ENCODE measurements at regions not wholly inside any gene's neighbourhood (a gene's known extent, or its start where the extent isn't known, plus 50 kb on each side); places are given as distances from the start of the nearest gene placed in this dataset.

GRCh38 chr2:2516386-2516785 lies 185.3 kb upstream of the MYT1L start:
- 81% methylated on average over 14 of the region's 14 CpGs for WGBS
- TF ChIP-seq POLR2AphosphoS5 (IDR thresholded peaks at IDR 0.05) (no peak), CTCF (IDR thresholded peaks at IDR 0.05) (no peak), POLR2A (IDR thresholded peaks at IDR 0.05) (no peak)

GRCh38 chr2:2512931-2513330 lies 181.9 kb upstream of the MYT1L start:
- intact Hi-C loops (cut with DNase I), result no loop called here
- TF ChIP-seq CTCF (IDR thresholded peaks at IDR 0.05) (no peak), POLR2AphosphoS5 (IDR thresholded peaks at IDR 0.05) (no peak), POLR2A (IDR thresholded peaks at IDR 0.05) (no peak)
- no peak for DNase-seq (ENCODE audit: low spot score)
- no peaks in the 10 kb centered on the region for H3K27me3 ChIP-seq (replicated peaks; ENCODE audit: insufficient read depth)
- H3K4me1 ChIP-seq (replicated peaks), result no peaks in the 10 kb centered on the region
- H3K36me3 ChIP-seq, result no peaks in the 10 kb centered on the region
- no peak overlapping the region for H3K27ac ChIP-seq
- no peak overlapping the region for H3K4me3 ChIP-seq
- H3K9me3 ChIP-seq, result no peaks in the 10 kb centered on the region
- WGBS, result 64% methylated on average over 10 of the region's 10 CpGs

More at GRCh38 chr2:2516386-2516785, 185.3 kb upstream of the MYT1L start:
- Histone ChIP-seq H3K9me3 (no peaks in the 10 kb centered on the region), H3K27me3 (replicated peaks; ENCODE audit: insufficient read depth) (no peaks in the 10 kb centered on the region), H3K4me1 (replicated peaks) (no peaks in the 10 kb centered on the region), H3K27ac (no peak overlapping the region), H3K36me3 (no peaks in the 10 kb centered on the region), H3K4me3 (no peak overlapping the region)
- intact Hi-C loops (cut with DNase I), result no loop called here
- DNase-seq (ENCODE audit: low spot score), result no peak

- intact Hi-C loops (cut with DNase I), result no loop called here
- 72% methylated on average over 20 of the region's 20 CpGs for WGBS
Measured at GRCh38 chr2:2507417-2507997, 176.4 kb upstream of the MYT1L start.

GRCh38 chr2:2506536-2506935 lies 175.5 kb upstream of the MYT1L start:
- Histone ChIP-seq H3K9me3 (no peaks in the 10 kb centered on the region), H3K4me1 (replicated peaks) (no peaks in the 10 kb centered on the region), H3K4me3 (no peak overlapping the region), H3K27ac (no peak overlapping the region), H3K27me3 (replicated peaks; ENCODE audit: insufficient read depth) (no peaks in the 10 kb centered on the region), H3K36me3 (no peaks in the 10 kb centered on the region)
- no peak for DNase-seq (ENCODE audit: low spot score)
- intact Hi-C loops (cut with DNase I), result no loop called here
- 96% methylated on average over 6 of the region's 6 CpGs for WGBS
- no peak for TF ChIP-seq CTCF (IDR thresholded peaks at IDR 0.05)

More at GRCh38 chr2:2507417-2507997, 176.4 kb upstream of the MYT1L start:
- no peak for TF ChIP-seq POLR2AphosphoS5 (IDR thresholded peaks at IDR 0.05)
- Histone ChIP-seq H3K36me3 (no peaks in the 10 kb centered on the region), H3K27me3 (replicated peaks; ENCODE audit: insufficient read depth) (no peaks in the 10 kb centered on the region), H3K4me1 (replicated peaks) (no peaks in the 10 kb centered on the region), H3K9me3 (no peaks in the 10 kb centered on the region), H3K27ac (no peak overlapping the region), H3K4me3 (no peak overlapping the region)
- no peak for DNase-seq (ENCODE audit: low spot score)

- no peak overlapping the region for H3K27ac ChIP-seq
- intact Hi-C loops (cut with DNase I), result no loop called here
- no peak overlapping the region for H3K4me3 ChIP-seq
- no peaks in the 10 kb centered on the region for H3K36me3 ChIP-seq
- no peaks in the 10 kb centered on the region for H3K27me3 ChIP-seq (replicated peaks; ENCODE audit: insufficient read depth)
- 93% methylated on average over 4 of the region's 4 CpGs for WGBS
- H3K9me3 ChIP-seq, result no peaks in the 10 kb centered on the region
- no peak for TF ChIP-seq CTCF (IDR thresholded peaks at IDR 0.05)
- TF ChIP-seq POLR2A (IDR thresholded peaks at IDR 0.05), result no peak
- TF ChIP-seq POLR2AphosphoS5 (IDR thresholded peaks at IDR 0.05), result no peak
- DNase-seq (ENCODE audit: low spot score), result no peak
- H3K4me1 ChIP-seq (replicated peaks), result no peaks in the 10 kb centered on the region
Measured at GRCh38 chr2:2505604-2506003, 174.5 kb upstream of the MYT1L start.
